ENCODE measurements at regions not wholly inside any gene's neighbourhood (a gene's known extent, or its start where the extent isn't known, plus 50 kb on each side); places are given as distances from the start of the nearest gene placed in this dataset.
"Not testable (repeated sequence)": the region's sequence is repeated elsewhere in the genome, so short reads cannot be mapped to it uniquely, and the experiment has no call there.

DNA sequence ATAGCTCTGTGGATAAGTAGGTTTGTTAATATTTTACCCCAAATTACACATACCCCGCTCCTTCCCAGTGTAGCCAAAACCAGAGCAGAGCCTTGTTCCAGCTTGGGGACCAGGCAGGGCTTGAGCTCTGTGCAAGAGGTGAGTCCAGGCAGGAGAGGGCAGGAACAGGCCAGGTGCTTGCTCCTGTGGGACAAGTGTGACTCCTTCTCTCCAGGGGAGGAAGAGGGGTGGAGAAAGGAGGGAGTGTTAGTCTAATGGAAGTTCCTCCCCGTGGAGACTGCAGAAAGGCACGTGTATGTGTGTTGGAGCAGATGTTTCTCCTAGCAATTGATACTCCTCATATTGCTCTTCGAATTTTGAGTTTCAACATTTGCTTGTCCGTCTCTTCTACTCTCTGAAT is 201.0 kb downstream of the FGF9 start:
- DNase-seq = no peak
- TF ChIP-seq GATA1 (IDR thresholded peaks at IDR 0.05; ENCODE audit: low read depth, low read length) (no peak), POLR2A (IDR thresholded peaks at IDR 0.05; ENCODE audit: low read length) (no peak)

- TF ChIP-seq GATA1 (IDR thresholded peaks at IDR 0.05; ENCODE audit: low read depth, low read length) = no peak
- no peak for TF ChIP-seq POLR2A (IDR thresholded peaks at IDR 0.05; ENCODE audit: low read length)
- no peak for DNase-seq
Measured at GRCh38 chr13:21872795-21873194, 201.9 kb downstream of the FGF9 start.

DNA sequence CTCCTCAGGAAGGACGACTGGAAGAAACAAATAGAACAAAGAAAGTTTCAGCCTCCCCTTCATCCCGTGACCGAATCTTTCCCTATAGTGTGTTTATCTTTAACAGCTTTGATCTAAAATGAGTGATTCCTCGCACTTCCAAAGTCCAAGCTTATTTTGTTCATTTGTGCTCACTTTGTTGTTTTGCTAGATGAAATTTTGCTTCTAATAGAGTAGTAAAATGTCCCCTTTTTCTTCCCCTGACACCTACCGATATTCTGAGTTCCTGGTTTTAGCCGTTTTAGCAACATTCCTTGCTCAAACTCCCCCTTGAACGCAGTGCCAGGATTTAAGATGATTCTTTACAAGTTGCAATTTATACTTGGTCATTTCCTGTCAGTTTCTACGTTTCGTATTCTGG is 204.2 kb downstream of the FGF9 start:
- DNase-seq = no peak
- TF ChIP-seq POLR2A (IDR thresholded peaks at IDR 0.05; ENCODE audit: low read length) (no peak), GATA1 (IDR thresholded peaks at IDR 0.05; ENCODE audit: low read depth, low read length) (no peak)

DNA sequence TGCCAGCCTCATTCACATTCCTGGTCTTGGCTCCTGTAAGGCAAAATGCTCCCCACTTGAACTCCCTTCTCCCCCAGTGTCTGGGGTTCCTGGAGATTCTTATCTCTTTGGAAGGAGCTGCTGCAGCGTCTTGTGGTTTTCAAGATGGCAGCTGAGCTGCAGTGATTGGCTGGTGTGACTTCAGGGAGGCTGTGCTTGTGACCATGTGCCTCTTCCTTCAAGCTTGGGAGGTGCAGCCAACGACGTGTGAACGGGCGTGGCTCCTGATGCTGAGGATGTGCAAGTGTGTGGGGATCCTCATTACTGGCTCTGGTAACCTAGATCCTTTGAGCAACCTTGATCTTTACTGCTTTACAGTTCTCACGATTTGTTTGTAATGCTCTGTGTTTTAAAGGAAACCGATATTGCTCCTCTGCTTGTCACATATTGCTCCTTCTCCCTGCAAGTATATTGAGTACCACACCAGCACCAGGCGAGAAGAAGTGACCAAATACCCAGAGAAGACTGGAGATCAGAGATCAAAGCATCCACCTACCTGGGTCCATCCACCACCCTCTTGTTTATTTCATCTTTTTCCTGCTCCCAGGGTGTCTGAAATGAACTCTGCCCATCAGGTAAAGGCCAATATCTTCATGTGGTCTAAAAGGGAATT is 208.5 kb downstream of the FGF9 start:
- TF ChIP-seq GATA1 (IDR thresholded peaks at IDR 0.05; ENCODE audit: low read depth, low read length) (no peak), POLR2A (IDR thresholded peaks at IDR 0.05; ENCODE audit: low read length) (no peak)
- DNase-seq = no peak

GRCh38 chr13:21882766-21883165 is 211.9 kb downstream of the FGF9 start:
- DNase-seq = no peak
- no peak for TF ChIP-seq GATA1 (IDR thresholded peaks at IDR 0.05; ENCODE audit: low read depth, low read length)
- TF ChIP-seq POLR2A (IDR thresholded peaks at IDR 0.05; ENCODE audit: low read length) = no peak

GRCh38 chr13:21883713-21884112 is 212.8 kb downstream of the FGF9 start:
- TF ChIP-seq POLR2A (IDR thresholded peaks at IDR 0.05; ENCODE audit: low read length) (no peak), GATA1 (IDR thresholded peaks at IDR 0.05; ENCODE audit: low read depth, low read length) (no peak)
- no peak for DNase-seq

- TF ChIP-seq GATA1 (IDR thresholded peaks at IDR 0.05; ENCODE audit: low read depth, low read length) (no peak), POLR2A (IDR thresholded peaks at IDR 0.05; ENCODE audit: low read length) (no peak)
- no peak for DNase-seq
Measured at GRCh38 chr13:21884299-21884909, 213.5 kb downstream of the FGF9 start.

GRCh38 chr13:21884965-21885567 is 214.2 kb downstream of the FGF9 start:
- DNase-seq = no peak
- no peak for TF ChIP-seq GATA1 (IDR thresholded peaks at IDR 0.05; ENCODE audit: low read depth, low read length)

- no peak for DNase-seq
- TF ChIP-seq POLR2A (IDR thresholded peaks at IDR 0.05; ENCODE audit: low read length) (no peak), GATA1 (IDR thresholded peaks at IDR 0.05; ENCODE audit: low read depth, low read length) (no peak)
Measured at GRCh38 chr13:21885714-21886224, 214.9 kb downstream of the FGF9 start.

- no peak for TF ChIP-seq POLR2A (IDR thresholded peaks at IDR 0.05; ENCODE audit: low read length)
- TF ChIP-seq GATA1 (IDR thresholded peaks at IDR 0.05; ENCODE audit: low read depth, low read length) = no peak
Measured at GRCh38 chr13:21889651-21890050, 218.8 kb downstream of the FGF9 start.

DNA sequence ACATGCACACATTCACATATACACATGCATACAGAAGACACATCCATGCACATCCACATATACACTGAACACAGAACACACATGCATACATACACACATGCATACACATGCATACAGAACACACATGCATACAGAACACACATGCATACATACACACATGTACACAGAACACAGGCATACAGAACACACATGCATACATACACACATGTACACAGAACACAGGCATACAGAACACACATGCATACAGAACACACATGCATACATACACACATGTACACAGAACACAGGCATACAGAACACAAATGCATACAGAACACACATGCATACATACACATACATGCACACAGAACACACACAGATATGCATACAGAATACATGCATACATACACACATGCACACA is 219.3 kb downstream of the FGF9 start:
- DNase-seq = not testable (repeated sequence)

More at GRCh38 chr13:21889651-21890050, 218.8 kb downstream of the FGF9 start:
- DNase-seq = no peak

DNA sequence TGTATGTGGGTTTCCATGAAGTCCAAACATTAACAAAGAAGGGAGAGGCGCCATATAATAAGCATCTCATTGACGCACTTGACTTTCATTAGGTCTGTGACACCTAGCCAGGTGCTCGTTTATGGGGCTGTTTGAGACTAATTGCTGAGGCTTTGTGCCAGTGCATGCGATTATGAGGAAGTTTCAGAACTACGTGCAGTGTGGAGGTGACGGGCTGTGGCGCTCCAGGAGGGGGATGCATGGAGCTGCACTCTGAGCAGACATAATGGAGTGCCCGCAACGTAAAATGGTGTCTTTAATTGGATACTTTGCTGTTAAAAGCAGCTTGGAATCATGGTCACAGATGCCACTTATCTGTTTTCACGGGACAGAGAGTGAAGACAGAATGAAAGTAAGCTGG is 223.2 kb downstream of the FGF9 start:
- no peak for DNase-seq
- no peak for TF ChIP-seq GATA1 (IDR thresholded peaks at IDR 0.05; ENCODE audit: low read depth, low read length)

DNA sequence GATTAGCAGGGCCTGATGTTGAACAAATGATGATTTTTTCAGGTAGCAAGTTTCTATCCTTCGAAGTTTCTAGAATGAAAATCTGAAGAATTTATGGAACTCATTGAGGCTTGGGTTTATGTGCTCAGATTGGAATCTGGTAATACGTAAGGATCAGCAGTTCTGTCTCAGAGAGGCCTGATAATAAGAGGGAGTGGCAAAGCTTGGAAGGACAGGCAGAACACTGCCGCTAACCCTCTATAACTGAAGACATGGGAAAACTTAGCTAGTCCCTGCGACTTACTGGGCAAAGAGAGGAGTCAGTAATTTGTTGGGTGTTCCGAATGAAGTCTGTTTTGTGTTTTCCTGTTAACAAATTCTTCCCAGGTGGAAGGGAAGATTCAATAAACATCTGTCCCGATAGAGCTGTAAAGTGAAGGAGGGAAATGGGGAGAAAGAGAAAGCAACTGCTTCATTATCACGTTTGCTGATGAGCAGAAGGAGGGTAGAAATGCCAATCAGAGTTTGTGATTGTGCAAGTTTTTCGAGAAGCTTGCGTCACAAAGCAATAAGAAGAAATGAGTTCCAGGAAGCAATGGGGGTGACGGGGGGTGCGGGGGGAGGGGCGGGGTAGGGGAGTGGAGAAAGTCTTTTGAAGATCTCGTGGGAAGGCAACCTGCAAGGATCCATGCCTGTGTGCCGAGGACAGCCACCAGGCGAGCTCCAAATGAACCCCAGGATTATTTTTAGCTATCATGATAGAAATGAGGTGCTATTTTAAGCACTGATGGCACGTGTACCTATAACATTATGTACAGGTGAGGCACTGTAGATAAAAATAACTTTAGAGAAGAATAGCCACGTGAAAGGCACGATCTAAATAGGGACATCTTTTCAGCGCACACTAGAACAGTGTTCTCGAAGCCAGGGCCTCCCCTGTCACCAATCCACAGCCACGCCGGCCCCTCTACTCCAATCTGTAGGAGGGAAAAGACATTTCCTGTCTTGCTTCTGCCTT is 224.1 kb downstream of the FGF9 start:
- no peak for TF ChIP-seq POLR2A (IDR thresholded peaks at IDR 0.05; ENCODE audit: low read length)
- TF ChIP-seq GATA1 (IDR thresholded peaks at IDR 0.05; ENCODE audit: low read depth, low read length) = no peak
- DNase-seq = no peak

GRCh38 chr13:21895779-21896178 is 224.9 kb downstream of the FGF9 start:
- DNase-seq = no peak
- no peak for TF ChIP-seq GATA1 (IDR thresholded peaks at IDR 0.05; ENCODE audit: low read depth, low read length)
- TF ChIP-seq POLR2A (IDR thresholded peaks at IDR 0.05; ENCODE audit: low read length) = no peak
